HG03159 (cell line): ENCODE measurements at regions not wholly inside any gene's neighbourhood (a gene's known extent, or its start where the extent isn't known, plus 50 kb on each side); places are given as distances from the start of the nearest gene placed in this dataset.
"Not testable (repeated sequence)": the region's sequence is repeated elsewhere in the genome, so short reads cannot be mapped to it uniquely, and the experiment has no call there.

ENCODE experiments used
- ATAC-seq: cut with Tn5 transposase; IDR thresholded peaks from one replicate; pipeline ENCODE4 v1.9.1; 2021; ENCODE audit warnings: mild to moderate bottlenecking, moderate library complexity; ENCODE audit not compliant: unreplicated experiment

DNA sequence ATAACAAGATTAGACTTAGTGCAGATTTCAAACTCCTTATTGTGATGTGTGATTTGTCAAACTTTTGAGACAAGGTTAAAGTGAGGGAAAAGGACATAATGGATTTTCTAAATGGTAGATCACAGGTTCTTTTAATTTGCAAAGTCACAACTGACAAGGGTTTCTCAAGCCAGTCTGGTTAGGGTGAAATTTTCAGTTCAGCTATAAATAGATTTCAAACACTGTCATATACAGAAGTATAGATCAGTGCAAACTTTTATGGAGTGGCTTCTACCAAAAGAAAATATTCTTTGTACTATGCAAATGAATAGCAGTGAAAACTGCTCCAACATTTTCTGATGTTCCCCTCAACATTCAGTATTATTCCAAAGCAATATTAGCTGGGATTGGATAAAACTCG, 337.1 kb upstream of the MAN1A1 start:
- ATAC-seq = no peak

GRCh38 chr6:119686240-119686639, 336.7 kb upstream of the MAN1A1 start:
- ATAC-seq = no peak

DNA sequence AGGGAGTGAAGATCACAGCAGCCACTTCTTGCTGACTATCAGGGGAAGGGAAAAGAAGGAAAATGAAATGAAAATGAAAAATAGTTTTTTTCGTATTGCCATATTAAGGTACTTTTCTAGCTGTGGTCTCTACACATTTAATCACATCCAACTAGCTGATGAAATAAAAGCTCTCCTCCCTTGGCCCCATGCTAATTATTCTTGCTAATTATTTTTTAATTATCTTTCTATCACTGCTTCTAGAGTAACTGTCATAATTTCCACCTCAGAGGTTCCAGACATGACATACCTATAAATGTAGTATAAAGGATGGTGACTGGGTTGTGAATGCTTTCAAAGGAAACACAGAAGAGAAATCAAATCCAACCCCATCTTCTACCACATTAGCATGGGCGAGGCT, 334.1 kb upstream of the MAN1A1 start:
- no peak for ATAC-seq

DNA sequence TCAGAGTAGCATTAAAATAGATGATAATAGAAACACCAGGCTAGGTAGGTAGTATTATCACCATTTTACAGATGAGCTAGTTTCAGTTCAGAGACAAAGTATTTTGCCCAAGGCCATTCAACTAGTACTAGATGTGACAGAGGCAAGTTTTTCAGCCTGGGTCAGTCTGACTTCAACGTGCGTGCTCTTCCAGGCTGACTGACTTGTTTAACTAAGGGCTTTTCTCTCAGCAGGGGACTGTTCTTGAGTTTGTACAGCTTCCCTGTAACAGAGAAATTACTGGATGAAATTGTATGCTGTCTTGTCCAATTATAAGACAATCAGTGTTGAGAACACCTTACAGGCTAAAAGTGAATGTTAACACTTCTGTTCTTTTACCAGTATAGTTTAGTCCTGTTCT, 333.5 kb upstream of the MAN1A1 start:
- ATAC-seq = no peak

GRCh38 chr6:119678961-119679360, 329.4 kb upstream of the MAN1A1 start:
- ATAC-seq = no peak

- no peak for ATAC-seq
Observed at GRCh38 chr6:119677384-119677783, 327.8 kb upstream of the MAN1A1 start.

- no peak for ATAC-seq
Observed at GRCh38 chr6:119676961-119677360, 327.4 kb upstream of the MAN1A1 start.

DNA sequence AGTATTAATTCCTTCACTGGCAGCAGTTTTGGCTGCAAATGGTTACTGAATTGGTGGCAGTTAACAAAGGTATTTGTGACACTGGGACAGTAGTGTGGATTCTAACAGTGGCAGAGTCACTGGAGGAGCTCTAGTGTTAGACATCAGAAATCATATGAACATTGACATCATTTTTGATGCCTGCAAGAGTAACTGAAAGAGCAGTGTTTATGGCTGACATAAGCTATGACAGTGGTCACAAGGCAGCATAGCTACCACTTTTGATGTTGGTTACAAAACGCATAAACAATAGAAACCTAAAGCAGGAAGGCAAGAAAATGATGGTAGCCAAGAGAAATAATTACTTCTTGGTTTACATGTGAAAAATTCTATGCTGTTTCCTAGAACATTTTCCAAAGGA, 326.7 kb upstream of the MAN1A1 start:
- no peak for ATAC-seq

DNA sequence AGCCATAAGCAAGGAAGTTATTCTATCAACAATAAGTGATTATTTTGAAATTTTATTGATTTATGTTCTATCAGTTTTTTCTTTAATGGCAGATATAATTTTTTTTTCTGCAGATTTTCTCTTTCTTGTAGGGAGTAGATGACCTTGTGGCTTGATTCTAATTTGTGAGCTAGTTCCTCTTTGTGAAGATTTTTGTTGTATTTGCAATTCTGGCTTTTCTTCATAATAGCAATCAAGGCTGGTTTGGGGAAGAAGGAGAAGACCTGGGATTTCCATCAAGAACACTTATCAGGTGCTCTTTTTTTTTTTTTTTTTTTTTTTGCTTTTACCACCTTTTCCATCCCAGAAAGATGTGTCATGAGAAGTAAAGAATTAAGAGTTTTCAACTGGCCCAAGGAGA, 324.2 kb upstream of the MAN1A1 start:
- no peak for ATAC-seq

DNA sequence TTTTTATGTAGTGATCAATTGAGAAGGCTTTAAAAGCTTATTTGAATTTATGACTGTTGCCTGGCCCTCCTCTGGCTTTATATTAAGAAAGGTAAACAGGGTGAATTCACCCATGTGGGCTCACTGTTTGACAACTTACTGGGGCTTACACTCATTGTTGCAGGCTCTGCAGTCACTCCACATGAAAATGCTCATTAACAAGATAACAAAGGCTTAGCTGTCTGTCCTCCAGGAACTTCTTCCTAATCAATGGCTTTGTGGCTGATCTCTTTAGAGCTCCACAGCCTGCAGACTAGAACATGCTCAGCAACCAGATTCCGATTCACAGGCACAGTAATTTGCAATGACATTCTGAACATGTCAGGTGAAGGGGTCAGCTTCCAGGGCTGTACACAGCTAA, 323.2 kb upstream of the MAN1A1 start:
- no peak for ATAC-seq

DNA sequence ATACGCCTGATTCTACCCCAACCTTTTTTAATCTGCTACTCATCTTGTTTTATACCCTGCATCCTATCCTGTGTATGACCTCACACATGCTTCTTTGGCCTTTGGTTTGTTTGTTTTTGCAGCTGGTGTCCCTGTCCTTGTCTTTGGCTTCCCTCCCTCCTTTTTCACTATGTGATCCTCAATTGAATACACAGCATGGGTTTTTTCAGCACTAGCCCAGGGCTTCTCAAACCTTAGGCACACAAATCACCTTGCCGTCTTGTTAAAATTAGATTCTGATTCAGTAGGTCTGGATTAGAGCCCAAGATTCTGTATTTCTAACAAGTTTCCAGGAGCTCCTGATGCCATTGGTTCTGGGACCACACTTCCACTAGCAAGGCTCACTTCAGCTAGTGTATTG, 321.5 kb upstream of the MAN1A1 start:
- no peak for ATAC-seq

GRCh38 chr6:119669221-119669620, 319.7 kb upstream of the MAN1A1 start:
- ATAC-seq = peak; percentile 45

- not testable (repeated sequence) for ATAC-seq
Observed at GRCh38 chr6:119665432-119665831, 315.9 kb upstream of the MAN1A1 start.

- no peak for ATAC-seq
Observed at GRCh38 chr6:119661628-119662027, 312.1 kb upstream of the MAN1A1 start.

DNA sequence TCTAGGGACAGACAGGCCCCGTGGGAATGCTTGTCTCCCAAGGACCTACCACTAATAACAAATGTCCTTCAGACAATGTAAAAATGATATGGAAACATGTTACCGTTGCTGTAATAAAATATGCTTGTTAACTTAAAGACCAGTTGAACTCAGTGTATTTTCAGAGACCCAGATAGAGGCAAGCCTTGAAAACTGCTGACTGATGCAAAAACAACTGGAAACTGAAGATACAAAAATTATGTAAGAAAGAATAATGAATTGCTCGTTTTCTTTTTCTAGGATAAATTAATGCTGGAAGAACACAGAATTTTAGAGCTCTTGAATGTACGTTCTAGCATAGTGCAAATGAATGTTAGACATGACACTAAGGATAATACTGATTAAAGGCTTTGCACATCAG, 311.5 kb upstream of the MAN1A1 start:
- ATAC-seq = no peak

DNA sequence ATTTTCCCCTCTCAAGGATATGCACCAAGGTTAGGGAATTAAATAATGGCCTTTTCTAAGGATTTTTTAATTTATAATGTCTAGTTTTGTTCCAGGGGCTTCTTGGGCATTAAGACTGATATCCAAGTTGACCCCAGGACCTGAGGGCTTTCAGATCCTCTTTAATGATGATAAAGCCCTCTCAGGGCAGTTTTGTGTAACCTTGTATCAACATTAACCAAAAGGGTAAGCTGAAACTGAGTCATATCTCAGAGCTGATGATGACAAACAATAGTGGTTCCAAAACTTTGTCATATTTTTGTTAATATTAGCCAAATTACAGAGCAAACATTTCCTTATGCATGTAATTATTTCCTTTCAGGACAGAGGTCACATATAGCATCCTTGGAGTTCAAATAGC, 309.4 kb upstream of the MAN1A1 start:
- ATAC-seq = no peak

DNA sequence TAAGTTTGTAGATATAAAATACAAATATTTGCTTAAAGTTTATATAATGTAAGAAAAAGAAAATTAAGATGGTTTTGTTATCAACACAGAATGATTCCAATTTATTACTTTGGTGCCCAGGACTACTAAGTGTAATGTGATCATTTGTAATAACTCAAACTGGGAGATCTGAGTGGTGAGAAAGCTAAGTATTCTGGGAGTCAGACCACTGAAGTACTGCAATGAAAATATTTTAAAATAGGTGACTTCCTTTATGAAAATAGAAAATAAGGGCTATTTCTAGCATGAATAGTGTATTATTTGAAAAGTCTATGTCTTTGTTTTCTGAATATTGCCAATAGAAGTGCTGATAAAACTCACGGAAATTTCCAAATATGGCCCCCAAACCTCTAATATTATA, 305.6 kb upstream of the MAN1A1 start:
- ATAC-seq = no peak

GRCh38 chr6:119653329-119653728, 303.8 kb upstream of the MAN1A1 start:
- no peak for ATAC-seq

DNA sequence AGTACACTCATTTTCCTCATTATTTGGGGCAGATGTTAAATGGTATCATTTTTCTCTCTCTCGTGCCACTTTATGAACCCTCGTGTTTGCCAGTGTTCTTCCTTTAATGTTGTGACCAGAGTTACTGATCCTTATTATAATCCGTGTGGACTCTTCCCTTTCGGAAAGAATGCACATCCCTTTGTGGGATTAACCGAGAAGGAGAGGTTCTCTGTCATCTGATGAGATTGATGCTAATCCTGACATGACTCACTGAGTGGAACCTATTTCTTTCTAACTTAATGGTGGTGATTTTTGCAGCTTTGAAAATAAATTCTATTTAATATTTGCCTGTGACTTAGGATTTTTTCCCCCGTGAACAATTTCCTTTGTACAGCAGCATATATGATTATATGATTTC, 300.0 kb upstream of the MAN1A1 start:
- no peak for ATAC-seq

DNA sequence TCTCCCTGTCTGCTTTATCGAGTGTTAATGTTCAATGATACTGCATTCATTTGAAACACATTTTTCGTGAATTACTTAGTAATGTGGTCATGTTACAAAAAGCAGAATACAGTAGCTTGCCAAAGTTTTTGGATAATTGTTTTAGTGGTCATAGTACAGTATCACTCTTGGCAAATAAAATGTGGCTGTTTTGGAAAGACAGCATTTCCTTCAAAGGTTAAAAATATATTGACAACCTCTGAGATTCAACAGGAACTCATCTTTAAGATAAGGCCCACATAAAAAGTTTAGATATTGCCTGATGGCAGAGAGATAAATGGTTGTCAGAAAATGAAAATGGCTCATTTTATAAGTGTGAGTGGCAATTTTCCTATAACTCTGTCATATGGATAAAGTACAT, 297.7 kb upstream of the MAN1A1 start:
- no peak for ATAC-seq

- no peak for ATAC-seq
Observed at GRCh38 chr6:119643876-119644275, 294.3 kb upstream of the MAN1A1 start.

- ATAC-seq = no peak
Observed at GRCh38 chr6:119637768-119638167, 288.2 kb upstream of the MAN1A1 start.

GRCh38 chr6:119636060-119636459, 286.5 kb upstream of the MAN1A1 start:
- no peak for ATAC-seq

DNA sequence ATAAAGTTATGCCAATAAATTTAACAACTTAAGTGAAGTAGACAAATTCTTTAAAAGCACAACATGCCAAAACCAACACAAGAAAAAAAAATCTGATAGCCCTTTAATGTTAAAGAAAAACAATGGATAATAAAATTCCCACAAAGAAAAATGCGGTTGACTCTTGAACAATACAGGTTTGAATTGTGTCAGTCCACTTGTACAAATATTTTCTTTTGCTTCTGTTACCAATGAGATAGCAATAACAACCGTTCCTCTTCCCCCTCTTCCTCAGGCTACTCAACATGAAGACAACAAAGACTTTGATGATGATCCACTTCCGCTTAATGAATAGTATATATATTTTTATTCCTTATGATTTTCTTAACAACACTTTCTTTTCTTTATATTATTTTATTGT, 283.9 kb upstream of the MAN1A1 start:
- ATAC-seq = no peak
